Pancreas (tissue), 10 donors: ENCODE measurements at regions not wholly inside any gene's neighbourhood (a gene's known extent, or its start where the extent isn't known, plus 50 kb on each side); places are given as distances from the start of the nearest gene placed in this dataset.

ENCODE experiments used
- ATAC-seq, 4 donors: fragments of 200-7000 bp; cut with Tn5 transposase; one replicate each; pipeline versions ENCODE4 v1.8.0 to v1.9.1; 2020; ENCODE audit warnings: mild to moderate bottlenecking in 4 of 4, moderate library complexity in 4 of 4
- DNase-seq, 6 donors: peaks; one replicate each; pipeline ENCODE4 v3.0.0-alpha.2; 2020
- FAIRE-seq: peaks from 2 replicates; lab custom pipeline; 2012; peaks lifted over from hg19 to GRCh38; lab: Jason Lieb, UNC
- H3K27ac ChIP-seq, 4 donors: fragments of 200-600 bp; sonication (generic); 1 replicate in 3 of 4; 2 replicates in 1 of 4; pipeline versions ENCODE4 v1.5.0 to v1.8.0; 2020
- H3K27me3 ChIP-seq, 4 donors: fragments of 200-600 bp; one replicate each; pipeline ENCODE4 v1.8.0; 2021
- H3K36me3 ChIP-seq, 3 donors: fragments of 200-600 bp; sonication (generic) in 1 of 3; one replicate each; pipeline versions ENCODE4 v1.5.0 to v1.8.0; 2020 to 2021
- H3K4me1 ChIP-seq, 3 donors: fragments of 200-600 bp; one replicate each; pipeline ENCODE4 v1.8.0; 2021
- H3K4me3 ChIP-seq, 4 donors: fragments of 200-600 bp; sonication (generic) in 2 of 4; one replicate each; pipeline versions ENCODE4 v1.5.0 to v1.8.0; 2020 to 2021
- H3K9me3 ChIP-seq, 4 donors: fragments of 200-600 bp; one replicate each; pipeline ENCODE4 v1.8.0; 2021
- WGBS, 2 donors: extraction: QIAGEN DNeasy Blood & Tissue Kit; methylation state at CpG; one replicate each; pipeline ENCODE4 v1.1.7; 2013; 5-methylcytosine and 5-hydroxymethylcytosine counted together
- intact Hi-C, 3 donors: fragments of 100-400 bp; cut with DNase I; formaldehyde crosslinking; loops; one replicate each; pipeline versions ENCODE4 v1.11.1 to v1.14.2; 2022
- TF ChIP-seq, protein P1 (sequence below), 4 donors: fragments of 200-600 bp; sonication (generic) in 3 of 4; IDR thresholded peaks; one replicate each; pipeline versions ENCODE4 v1.5.0 to v1.8.0; 2021; ENCODE audit warnings: antibody characterized with exemption in 4 of 4
- donor health status: healthy with polysubstance abuse.
- donor health status: DM: no; HTN: no; CAD: no; lungs with moderate emphysema.
- donor health status: DM: no; HTN: no; CAD: no.
- donor health status: control.
- donor health status: control.
- donor health status: Bipolar disorder and iron deficiency.
- donor health status: DM: yes; HTN: yes; CAD: no.
- donor health status: DM: no; HTN: no; CAD: no.
- donor health status: DM: no; HTN: no; CAD: no.
- donor health status: DM: yes; HTN: yes; CAD: no.

DNA sequence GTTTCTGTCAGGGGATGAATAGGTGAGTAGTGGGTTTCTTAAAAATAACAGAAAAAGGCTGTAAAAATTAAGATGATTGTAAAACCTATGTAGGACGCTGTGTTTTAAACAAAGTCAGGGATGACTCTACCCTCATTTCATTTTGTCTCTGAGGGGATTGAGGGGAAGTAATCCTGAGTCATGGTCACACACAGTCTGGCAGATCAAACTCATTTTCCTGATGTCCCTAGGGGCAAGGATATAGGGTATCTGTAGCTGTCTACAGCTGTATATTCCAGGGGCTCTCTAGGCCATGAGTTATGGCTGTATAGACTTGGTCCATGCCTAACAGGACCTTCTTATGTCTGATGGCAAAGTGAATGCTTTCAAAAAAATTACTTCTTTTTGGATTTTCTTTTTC is 421.1 kb downstream of the PDCD6IP start:
- no peak for ATAC-seq
- TF ChIP-seq, protein P1, sequence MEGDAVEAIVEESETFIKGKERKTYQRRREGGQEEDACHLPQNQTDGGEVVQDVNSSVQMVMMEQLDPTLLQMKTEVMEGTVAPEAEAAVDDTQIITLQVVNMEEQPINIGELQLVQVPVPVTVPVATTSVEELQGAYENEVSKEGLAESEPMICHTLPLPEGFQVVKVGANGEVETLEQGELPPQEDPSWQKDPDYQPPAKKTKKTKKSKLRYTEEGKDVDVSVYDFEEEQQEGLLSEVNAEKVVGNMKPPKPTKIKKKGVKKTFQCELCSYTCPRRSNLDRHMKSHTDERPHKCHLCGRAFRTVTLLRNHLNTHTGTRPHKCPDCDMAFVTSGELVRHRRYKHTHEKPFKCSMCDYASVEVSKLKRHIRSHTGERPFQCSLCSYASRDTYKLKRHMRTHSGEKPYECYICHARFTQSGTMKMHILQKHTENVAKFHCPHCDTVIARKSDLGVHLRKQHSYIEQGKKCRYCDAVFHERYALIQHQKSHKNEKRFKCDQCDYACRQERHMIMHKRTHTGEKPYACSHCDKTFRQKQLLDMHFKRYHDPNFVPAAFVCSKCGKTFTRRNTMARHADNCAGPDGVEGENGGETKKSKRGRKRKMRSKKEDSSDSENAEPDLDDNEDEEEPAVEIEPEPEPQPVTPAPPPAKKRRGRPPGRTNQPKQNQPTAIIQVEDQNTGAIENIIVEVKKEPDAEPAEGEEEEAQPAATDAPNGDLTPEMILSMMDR (IDR thresholded peaks at IDR 0.05), result no peak
- WGBS, 2 donors, result 76 to 95% methylated on average over 1 of the region's 1 CpG
- H3K4me3 ChIP-seq, result no peak overlapping the region
- H3K9me3 ChIP-seq, result no peaks in the 10 kb centered on the region
- intact Hi-C loops, result no loop called here
- no peak for FAIRE-seq
- no peak for DNase-seq
- H3K27me3 ChIP-seq, result no peaks in the 10 kb centered on the region
- H3K36me3 ChIP-seq, result no peaks in the 10 kb centered on the region
- H3K4me1 ChIP-seq, result no peaks in the 10 kb centered on the region
- H3K27ac ChIP-seq, result no peak overlapping the region

DNA sequence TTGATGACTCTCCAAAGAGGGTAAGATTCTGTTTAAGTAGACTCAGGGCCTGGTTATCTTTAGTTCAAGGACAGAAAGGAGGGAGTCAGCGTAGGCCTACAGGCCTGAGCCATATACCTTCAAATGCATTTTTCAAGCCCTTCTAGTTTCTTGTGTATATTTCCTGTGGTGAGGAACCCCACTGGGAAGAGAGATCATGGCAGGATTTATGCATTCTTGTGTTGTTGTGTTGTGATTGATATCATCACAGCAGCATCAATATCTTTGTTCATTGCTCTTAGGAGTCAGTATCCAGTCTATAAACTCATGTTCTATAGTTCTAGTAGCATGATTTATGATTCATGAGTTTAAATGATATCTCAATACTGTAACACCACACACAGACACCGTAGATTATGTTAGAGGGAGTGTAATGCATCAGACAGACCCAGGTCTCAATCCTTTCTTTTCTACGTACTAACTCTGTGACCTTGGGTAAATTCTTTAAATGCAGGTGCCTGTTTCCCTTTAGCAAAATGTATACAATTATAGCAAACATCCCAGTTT is 427.5 kb downstream of the PDCD6IP start:
- TF ChIP-seq, protein P1 (IDR thresholded peaks at IDR 0.05), result no peak
- Histone ChIP-seq H3K4me3 (no peak overlapping the region), H3K9me3 (no peaks in the 10 kb centered on the region), H3K27me3 (no peaks in the 10 kb centered on the region), H3K27ac (no peak overlapping the region), H3K36me3 (no peaks in the 10 kb centered on the region), H3K4me1 (no peaks in the 10 kb centered on the region)
- no peak for DNase-seq
- ATAC-seq, result no peak
- intact Hi-C loops, result no loop called here
- FAIRE-seq, result no peak
- 53 to 54% methylated on average over 3 of the region's 3 CpGs for WGBS, 2 donors

DNA sequence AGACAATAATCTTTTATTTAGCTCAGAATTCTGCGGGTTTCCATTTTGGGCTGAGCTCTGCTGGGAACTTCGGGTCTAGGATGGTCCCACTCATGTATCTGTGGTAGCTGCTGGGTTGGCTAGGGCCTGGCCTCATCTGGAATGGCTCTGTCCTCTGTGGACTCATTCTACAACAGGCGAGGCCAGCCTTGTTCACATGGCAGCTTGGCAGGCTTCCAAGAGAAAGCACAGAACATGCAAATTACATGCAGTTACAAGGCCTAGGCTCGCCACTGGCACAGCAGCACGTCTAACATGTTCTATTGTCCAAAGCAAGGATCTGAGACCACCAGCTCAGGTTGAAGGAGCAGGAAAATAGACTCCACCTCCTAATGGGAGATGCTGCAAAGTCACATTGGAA is 431.4 kb downstream of the PDCD6IP start:
- no peak for DNase-seq

DNA sequence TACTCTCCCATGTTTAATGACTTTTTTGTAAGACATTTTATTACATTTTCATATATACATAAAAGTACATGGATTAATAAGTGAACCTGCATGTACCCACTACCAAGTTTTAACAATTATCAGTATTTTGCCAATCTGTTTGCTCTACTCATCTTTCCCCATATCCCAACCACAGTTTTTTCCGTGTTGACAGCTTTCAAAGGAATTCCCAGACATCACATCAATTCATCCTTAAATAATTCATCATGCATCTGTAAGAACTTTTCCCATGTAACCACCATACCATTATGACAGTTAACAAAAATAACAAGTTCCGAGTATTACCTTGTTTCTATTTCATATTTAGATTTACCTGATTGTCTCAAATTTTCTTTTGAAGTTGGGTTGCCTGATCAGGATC is 436.7 kb downstream of the PDCD6IP start:
- Histone ChIP-seq H3K27me3 (no peaks in the 10 kb centered on the region), H3K36me3 (no peaks in the 10 kb centered on the region), H3K9me3 (no peaks in the 10 kb centered on the region), H3K4me3 (no peak overlapping the region), H3K4me1 (no peaks in the 10 kb centered on the region), H3K27ac (no peak overlapping the region)
- WGBS, 2 donors, result 41 to 48% methylated on average over 2 of the region's 2 CpGs
- ATAC-seq, result no peak
- intact Hi-C loops, result no loop called here
- no peak for FAIRE-seq
- TF ChIP-seq, protein P1 (IDR thresholded peaks at IDR 0.05), result no peak
- no peak for DNase-seq

More for the DNA sequence above, 431.4 kb downstream of the PDCD6IP start:
- Histone ChIP-seq H3K36me3 (no peaks in the 10 kb centered on the region), H3K27ac (no peak overlapping the region), H3K9me3 (no peaks in the 10 kb centered on the region), H3K27me3 (no peaks in the 10 kb centered on the region), H3K4me1 (no peaks in the 10 kb centered on the region), H3K4me3 (no peak overlapping the region)
- WGBS, 2 donors, result 78 to 90% methylated on average over 5 of the region's 5 CpGs
- intact Hi-C loops, result no loop called here
- TF ChIP-seq, protein P1 (IDR thresholded peaks at IDR 0.05), result no peak
- ATAC-seq (no peak), FAIRE-seq (no peak)

DNA sequence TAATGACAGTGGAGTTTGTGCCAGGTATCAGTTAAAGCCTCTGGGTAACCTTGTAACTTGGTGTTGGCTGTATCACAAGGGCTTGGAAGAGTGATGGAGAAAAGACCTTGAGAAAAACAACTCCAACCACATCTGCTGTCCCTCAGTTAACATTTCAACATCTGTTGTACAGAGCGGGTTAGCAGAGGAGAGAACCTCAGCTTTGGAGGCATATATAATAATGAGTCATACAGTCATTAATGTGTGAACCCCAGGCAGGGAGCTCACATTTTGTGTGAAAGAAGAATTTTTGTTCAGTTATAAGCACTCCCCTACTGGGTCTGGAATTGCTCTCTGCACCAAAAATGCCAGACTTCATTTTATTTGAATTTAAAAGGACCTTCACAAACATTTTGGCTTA is 439.5 kb downstream of the PDCD6IP start:
- TF ChIP-seq, protein P1 (IDR thresholded peaks at IDR 0.05), result no peak
- ATAC-seq, result no peak

More for the DNA sequence above, 439.5 kb downstream of the PDCD6IP start:
- Histone ChIP-seq H3K27me3 (no peaks in the 10 kb centered on the region), H3K9me3 (no peaks in the 10 kb centered on the region), H3K4me1 (no peaks in the 10 kb centered on the region), H3K4me3 (no peak overlapping the region), H3K36me3 (no peaks in the 10 kb centered on the region), H3K27ac (no peak overlapping the region)
- FAIRE-seq, result no peak
- 27 to 50% methylated on average over 1 of the region's 1 CpG for WGBS, 2 donors
- DNase-seq, result no peak
- intact Hi-C loops, result no loop called here
